ENCODE measurements at regions not wholly inside any gene's neighbourhood (a gene's known extent, or its start where the extent isn't known, plus 50 kb on each side); places are given as distances from the start of the nearest gene placed in this dataset.

DNA sequence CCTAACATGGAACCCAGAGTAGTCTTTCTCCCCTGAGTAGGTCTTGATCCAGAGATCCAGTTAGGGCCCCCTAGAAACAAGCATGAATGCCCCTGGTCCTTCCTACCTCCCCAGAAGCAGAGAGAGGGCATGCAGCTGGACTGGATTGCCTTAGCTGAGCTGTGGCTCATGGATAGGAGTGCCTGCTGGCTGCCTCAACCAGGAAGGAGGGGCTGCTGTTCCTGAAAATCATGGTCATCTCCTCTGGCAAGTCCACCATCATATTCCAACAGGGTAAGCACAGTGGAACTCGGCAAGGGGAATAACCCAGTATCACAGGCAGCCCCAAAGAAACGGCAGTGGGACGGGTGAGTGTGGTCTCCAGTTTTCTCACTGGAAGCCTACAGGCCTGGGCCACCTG is 53.1 kb upstream of the ENTPD6 start:
- TF ChIP-seq, protein P1, sequence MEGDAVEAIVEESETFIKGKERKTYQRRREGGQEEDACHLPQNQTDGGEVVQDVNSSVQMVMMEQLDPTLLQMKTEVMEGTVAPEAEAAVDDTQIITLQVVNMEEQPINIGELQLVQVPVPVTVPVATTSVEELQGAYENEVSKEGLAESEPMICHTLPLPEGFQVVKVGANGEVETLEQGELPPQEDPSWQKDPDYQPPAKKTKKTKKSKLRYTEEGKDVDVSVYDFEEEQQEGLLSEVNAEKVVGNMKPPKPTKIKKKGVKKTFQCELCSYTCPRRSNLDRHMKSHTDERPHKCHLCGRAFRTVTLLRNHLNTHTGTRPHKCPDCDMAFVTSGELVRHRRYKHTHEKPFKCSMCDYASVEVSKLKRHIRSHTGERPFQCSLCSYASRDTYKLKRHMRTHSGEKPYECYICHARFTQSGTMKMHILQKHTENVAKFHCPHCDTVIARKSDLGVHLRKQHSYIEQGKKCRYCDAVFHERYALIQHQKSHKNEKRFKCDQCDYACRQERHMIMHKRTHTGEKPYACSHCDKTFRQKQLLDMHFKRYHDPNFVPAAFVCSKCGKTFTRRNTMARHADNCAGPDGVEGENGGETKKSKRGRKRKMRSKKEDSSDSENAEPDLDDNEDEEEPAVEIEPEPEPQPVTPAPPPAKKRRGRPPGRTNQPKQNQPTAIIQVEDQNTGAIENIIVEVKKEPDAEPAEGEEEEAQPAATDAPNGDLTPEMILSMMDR (IDR thresholded peaks at IDR 0.05; ENCODE audit: insufficient read depth, low read length, severe bottlenecking) = no peak
- FAIRE-seq = no peak
- no peaks in the 10 kb centered on the region for H3K36me3 ChIP-seq (ENCODE audit: control insufficient read depth, insufficient read depth, low read length)
- peaks cover 5% of the 10 kb centered on the region for H3K27me3 ChIP-seq (ENCODE audit: control insufficient read depth, insufficient read depth, low read length)
- H3K4me3 ChIP-seq (ENCODE audit: low read depth, low read length) = no peak overlapping the region
- no peak for DNase-seq (ENCODE audit: low read depth)

DNA sequence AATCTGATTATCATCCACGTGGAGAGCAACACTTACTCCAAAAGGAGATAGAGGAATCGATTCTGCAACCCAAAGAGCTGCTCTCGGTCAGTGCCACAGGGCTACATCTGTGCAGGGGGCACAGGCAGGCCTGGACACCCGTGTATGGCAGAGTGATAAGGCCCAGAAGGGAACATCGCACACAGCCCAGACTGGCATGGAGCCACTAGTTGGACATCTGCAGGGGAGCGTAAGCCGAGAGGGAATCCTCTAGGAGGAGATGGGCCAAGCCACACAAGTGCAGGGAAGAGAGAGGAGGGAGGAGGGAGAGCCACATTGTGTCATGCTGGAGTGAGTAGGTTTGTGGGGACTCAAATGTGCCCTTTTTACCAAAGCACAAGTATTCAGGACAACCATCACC is 50.4 kb upstream of the ENTPD6 start:
- no peaks in the 10 kb centered on the region for H3K36me3 ChIP-seq (ENCODE audit: control insufficient read depth, insufficient read depth, low read length)
- TF ChIP-seq, protein P1 (IDR thresholded peaks at IDR 0.05; ENCODE audit: insufficient read depth, low read length, severe bottlenecking) = no peak
- peaks cover 7% of the 10 kb centered on the region for H3K27me3 ChIP-seq (ENCODE audit: control insufficient read depth, insufficient read depth, low read length)
- H3K4me3 ChIP-seq (ENCODE audit: low read depth, low read length) = no peak overlapping the region
- no peak for FAIRE-seq
- no peak for DNase-seq (ENCODE audit: low read depth)

Data from bronchial epithelial cell (primary cell).